ENCODE measurements at regions not wholly inside any gene's neighbourhood (a gene's known extent, or its start where the extent isn't known, plus 50 kb on each side); places are given as distances from the start of the nearest gene placed in this dataset.

GRCh38 chr12:24738441-24738840, 210.5 kb downstream of the BCAT1 start:
- Histone ChIP-seq H3K36me3 (no peaks in the 10 kb centered on the region), H3K4me3 (no peak overlapping the region), H3K27ac (no peak overlapping the region), H3K27me3 (no peaks in the 10 kb centered on the region), H3K4me1 (no peaks in the 10 kb centered on the region), H3K9me3 (no peaks in the 10 kb centered on the region)
- TF ChIP-seq CTCF (IDR thresholded peaks at IDR 0.05) (no peak), POLR2A (IDR thresholded peaks at IDR 0.05) (no peak), POLR2AphosphoS5 (IDR thresholded peaks at IDR 0.05) (no peak)
- no peak for DNase-seq (ENCODE audit: low spot score in 2 of 2)
- intact Hi-C loops (cut with DNase I; ENCODE audit: low total_unique reads): no loop called here

GRCh38 chr12:24731596-24731995, 217.3 kb downstream of the BCAT1 start:
- intact Hi-C loops (cut with DNase I; ENCODE audit: low total_unique reads): no loop called here
- no peaks in the 10 kb centered on the region for H3K27me3 ChIP-seq
- no peak overlapping the region for H3K4me3 ChIP-seq
- no peaks in the 10 kb centered on the region for H3K4me1 ChIP-seq
- no peaks in the 10 kb centered on the region for H3K9me3 ChIP-seq
- no peak overlapping the region for H3K27ac ChIP-seq
- no peak for DNase-seq (ENCODE audit: low spot score in 2 of 2)
- H3K36me3 ChIP-seq: no peaks in the 10 kb centered on the region
- TF ChIP-seq POLR2AphosphoS5 (IDR thresholded peaks at IDR 0.05): no peak
- no peak for TF ChIP-seq POLR2A (IDR thresholded peaks at IDR 0.05)
- no peak for TF ChIP-seq CTCF (IDR thresholded peaks at IDR 0.05)

GRCh38 chr12:24730489-24730896, 218.4 kb downstream of the BCAT1 start:
- no peak for DNase-seq (ENCODE audit: low spot score in 2 of 2)
- Histone ChIP-seq H3K4me1 (no peaks in the 10 kb centered on the region), H3K9me3 (no peaks in the 10 kb centered on the region), H3K4me3 (no peak overlapping the region), H3K27me3 (no peaks in the 10 kb centered on the region), H3K27ac (no peak overlapping the region), H3K36me3 (no peaks in the 10 kb centered on the region)
- intact Hi-C loops (cut with DNase I; ENCODE audit: low total_unique reads): no loop called here
- TF ChIP-seq POLR2A (IDR thresholded peaks at IDR 0.05): no peak
- no peak for TF ChIP-seq POLR2AphosphoS5 (IDR thresholded peaks at IDR 0.05)
- TF ChIP-seq CTCF (IDR thresholded peaks at IDR 0.05): no peak

- DNase-seq (ENCODE audit: low spot score in 2 of 2): no peak
- H3K4me1 ChIP-seq: no peaks in the 10 kb centered on the region
- intact Hi-C loops (cut with DNase I; ENCODE audit: low total_unique reads): no loop called here
- H3K9me3 ChIP-seq: no peaks in the 10 kb centered on the region
- H3K36me3 ChIP-seq: no peaks in the 10 kb centered on the region
- H3K4me3 ChIP-seq: no peak overlapping the region
- H3K27me3 ChIP-seq: no peaks in the 10 kb centered on the region
- no peak overlapping the region for H3K27ac ChIP-seq
- TF ChIP-seq CTCF (IDR thresholded peaks at IDR 0.05): no peak
- no peak for TF ChIP-seq POLR2AphosphoS5 (IDR thresholded peaks at IDR 0.05)
- TF ChIP-seq POLR2A (IDR thresholded peaks at IDR 0.05): no peak
Measured at GRCh38 chr12:24728826-24729225, 220.1 kb downstream of the BCAT1 start.

GRCh38 chr12:24728366-24728765, 220.5 kb downstream of the BCAT1 start:
- Histone ChIP-seq H3K4me3 (no peak overlapping the region), H3K36me3 (no peaks in the 10 kb centered on the region), H3K27me3 (no peaks in the 10 kb centered on the region), H3K4me1 (no peaks in the 10 kb centered on the region), H3K9me3 (no peaks in the 10 kb centered on the region), H3K27ac (no peak overlapping the region)
- no peak for DNase-seq (ENCODE audit: low spot score in 2 of 2)
- TF ChIP-seq CTCF (IDR thresholded peaks at IDR 0.05) (peak in 1 of 3 donors; percentile 30), POLR2A (IDR thresholded peaks at IDR 0.05) (no peak)
- intact Hi-C loops (cut with DNase I; ENCODE audit: low total_unique reads): no loop called here

All from breast epithelium (tissue), 4 donors.